ENCODE measurements at regions not wholly inside any gene's neighbourhood (a gene's known extent, or its start where the extent isn't known, plus 50 kb on each side); places are given as distances from the start of the nearest gene placed in this dataset.

- DNase-seq = peak in 11 of 56 donors; percentile 5 to 46 (median 24)
Measured at GRCh38 chr6:134532694-134533624, 215.0 kb upstream of the SGK1 start.

GRCh38 chr6:134531611-134532010, 213.7 kb upstream of the SGK1 start:
- no peak for DNase-seq

DNA sequence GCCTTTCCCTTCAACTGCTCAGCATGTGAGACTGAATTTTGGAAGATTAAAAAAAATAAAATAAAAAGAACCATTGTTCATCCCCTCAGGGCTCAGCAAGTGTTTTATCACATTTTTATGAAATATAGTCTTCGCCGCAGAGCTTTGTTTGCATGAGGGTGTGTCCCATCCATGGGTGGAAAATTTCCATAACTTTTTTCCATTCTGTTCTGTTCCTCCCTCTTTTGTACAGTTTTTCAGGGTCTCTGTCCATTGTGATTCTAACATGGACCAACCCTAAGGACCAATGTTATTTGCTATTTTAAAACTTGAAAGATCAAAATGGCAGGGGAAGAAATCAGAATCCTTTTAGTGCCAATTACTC, 213.3 kb upstream of the SGK1 start:
- no peak for DNase-seq

- no peak for DNase-seq
Measured at GRCh38 chr6:134529921-134530320, 212.0 kb upstream of the SGK1 start.

DNA sequence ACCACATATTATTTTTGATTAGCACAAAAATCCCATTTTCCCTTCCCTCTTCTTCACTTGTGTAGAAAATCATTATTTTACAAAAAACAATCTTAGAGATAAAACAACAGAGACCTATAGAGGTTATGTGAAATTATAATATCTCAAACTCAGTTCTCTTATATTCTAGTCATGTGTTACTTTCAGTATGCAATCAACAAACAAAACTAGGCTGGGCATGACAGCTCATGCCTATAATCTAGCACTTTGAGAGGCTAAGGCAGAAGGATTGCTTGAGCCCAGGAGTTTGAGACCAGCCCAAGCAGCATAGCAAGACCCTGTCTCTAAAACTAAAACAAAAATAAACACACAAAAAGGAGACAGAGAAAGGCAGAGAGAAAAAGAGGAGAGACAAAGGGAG, 211.4 kb upstream of the SGK1 start:
- DNase-seq = no peak

- no peak for DNase-seq
Measured at GRCh38 chr6:134527108-134527787, 209.3 kb upstream of the SGK1 start.

DNA sequence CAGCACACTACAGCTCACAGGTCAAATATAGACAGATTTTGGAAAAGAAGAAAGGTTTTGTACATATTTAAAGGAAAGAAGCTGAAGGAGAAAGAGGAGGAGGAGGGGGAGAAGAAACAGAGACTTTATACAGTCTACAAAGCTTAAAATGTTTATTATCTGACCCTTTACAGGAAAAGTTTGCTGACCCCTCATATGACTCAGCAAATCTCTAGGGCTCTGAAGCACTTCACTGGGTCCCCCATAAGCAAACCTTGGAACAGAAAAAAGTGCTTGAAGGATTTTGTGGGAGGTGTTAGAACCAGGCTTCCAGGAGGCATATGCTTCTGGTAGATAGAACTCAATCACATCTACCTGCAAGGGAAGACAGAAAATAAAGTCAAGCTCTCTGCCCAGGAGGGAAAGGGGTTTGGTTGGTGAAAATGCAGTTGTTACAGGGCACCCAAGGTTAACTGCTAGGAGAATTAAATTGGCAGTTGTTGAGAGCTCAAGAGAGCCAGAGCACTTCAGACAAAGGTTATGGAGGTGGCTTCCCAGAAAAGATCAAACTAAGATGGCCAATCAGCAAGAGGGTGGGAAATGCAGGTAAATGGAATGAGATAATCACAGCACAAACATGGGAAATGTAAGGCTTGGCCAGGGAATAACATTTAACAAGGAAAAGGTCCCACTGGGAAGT, 207.4 kb upstream of the SGK1 start:
- DNase-seq = no peak

GRCh38 chr6:134523903-134524650, 206.2 kb upstream of the SGK1 start:
- no peak for DNase-seq

- no peak for DNase-seq
Measured at GRCh38 chr6:134523051-134523450, 205.1 kb upstream of the SGK1 start.

GRCh38 chr6:134521116-134521501, 203.2 kb upstream of the SGK1 start:
- no peak for DNase-seq

GRCh38 chr6:134520181-134521115, 202.5 kb upstream of the SGK1 start:
- DNase-seq = no peak

DNA sequence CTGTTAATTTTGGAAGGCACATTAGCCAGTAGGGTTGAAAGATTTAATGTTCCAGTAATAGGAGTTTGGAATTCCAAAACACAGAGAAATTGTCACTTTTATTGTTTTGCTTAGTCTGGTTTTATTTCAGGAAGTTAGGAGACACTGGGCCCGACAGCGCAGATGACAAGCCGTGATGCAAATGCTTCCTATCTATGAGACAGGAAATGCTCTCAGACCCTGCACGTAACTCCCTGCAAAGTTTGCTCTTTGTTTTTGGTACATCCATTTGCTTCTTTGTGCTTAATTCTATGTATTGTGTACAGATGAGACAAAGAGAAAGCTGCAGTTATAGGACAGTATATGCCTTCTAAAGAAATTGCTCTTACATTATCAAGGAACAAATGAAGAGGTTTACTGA, 201.6 kb upstream of the SGK1 start:
- DNase-seq = peak in 4 of 56 donors; percentile 15 to 25 (median 19)

GRCh38 chr6:134517868-134518267, 200.0 kb upstream of the SGK1 start:
- no peak for DNase-seq

GRCh38 chr6:134517145-134517658, 199.3 kb upstream of the SGK1 start:
- peak in 22 of 56 donors; percentile 11 to 60 (median 32) for DNase-seq

DNA sequence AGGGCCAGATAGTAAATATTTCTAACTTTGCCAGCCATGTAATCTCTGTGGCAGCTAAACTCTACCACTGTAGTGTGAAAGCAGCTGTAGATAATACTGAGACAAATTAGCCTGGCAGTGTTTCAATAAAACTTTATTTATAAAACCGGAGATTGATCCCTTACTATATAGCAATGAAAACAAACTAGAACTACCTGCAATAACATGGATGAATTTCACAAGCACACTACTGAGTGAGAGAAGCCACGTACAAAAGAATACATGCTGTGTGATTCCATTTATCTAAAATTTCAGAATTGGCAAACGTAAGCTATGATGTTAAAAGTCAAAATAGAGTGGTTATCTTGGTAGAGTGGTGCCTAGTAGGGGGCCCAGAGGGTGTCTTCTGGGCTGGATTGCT, 198.7 kb upstream of the SGK1 start:
- DNase-seq = no peak

- DNase-seq = no peak
Measured at GRCh38 chr6:134515986-134516385, 198.1 kb upstream of the SGK1 start.

DNA sequence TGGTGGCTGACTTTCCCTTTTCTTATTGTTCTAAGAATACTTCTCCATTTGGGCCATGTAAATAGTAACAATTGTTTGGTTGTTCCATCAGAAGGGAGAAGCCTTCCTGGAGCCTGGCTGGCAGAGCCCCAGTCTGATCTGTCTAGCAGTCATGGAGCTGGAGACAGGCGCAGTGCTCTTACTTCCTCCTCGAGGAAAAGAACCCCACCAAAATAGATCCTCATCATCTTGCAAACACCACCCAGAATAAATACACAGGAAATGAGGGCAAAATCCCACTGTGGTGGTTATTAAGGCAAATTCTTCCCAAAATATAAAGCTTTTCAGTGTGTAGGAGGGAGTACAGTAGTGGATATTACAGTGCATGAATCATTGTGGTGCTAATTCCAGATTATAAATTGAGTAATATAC, 195.1 kb upstream of the SGK1 start:
- DNase-seq = peak in 29 of 56 donors; percentile 15 to 68 (median 38)

GRCh38 chr6:134511984-134512683, 194.2 kb upstream of the SGK1 start:
- no peak for DNase-seq

GRCh38 chr6:134510920-134511319, 193.0 kb upstream of the SGK1 start:
- DNase-seq = peak in 1 of 56 donors; percentile 22
